NCI-H128 (cell line): ENCODE measurements at regions not wholly inside any gene's neighbourhood (a gene's known extent, or its start where the extent isn't known, plus 50 kb on each side); places are given as distances from the start of the nearest gene placed in this dataset.
"Not testable (repeated sequence)": the region's sequence is repeated elsewhere in the genome, so short reads cannot be mapped to it uniquely, and the experiment has no call there.

Source experiments
- DNase-seq: peaks from one replicate; lab custom pipeline; 2025; ENCODE audit not compliant: unreplicated experiment; lab: John Stamatoyannopoulos, UW

GRCh38 chr6:49370518-49370917, 92.5 kb downstream of the MMUT start:
- DNase-seq, result no peak

GRCh38 chr6:49366539-49366938, 96.5 kb downstream of the MMUT start:
- no peak for DNase-seq

- DNase-seq, result no peak
These were observed 114.5 kb downstream of the MMUT start for GRCh38 chr6:49348561-49348960.

DNA sequence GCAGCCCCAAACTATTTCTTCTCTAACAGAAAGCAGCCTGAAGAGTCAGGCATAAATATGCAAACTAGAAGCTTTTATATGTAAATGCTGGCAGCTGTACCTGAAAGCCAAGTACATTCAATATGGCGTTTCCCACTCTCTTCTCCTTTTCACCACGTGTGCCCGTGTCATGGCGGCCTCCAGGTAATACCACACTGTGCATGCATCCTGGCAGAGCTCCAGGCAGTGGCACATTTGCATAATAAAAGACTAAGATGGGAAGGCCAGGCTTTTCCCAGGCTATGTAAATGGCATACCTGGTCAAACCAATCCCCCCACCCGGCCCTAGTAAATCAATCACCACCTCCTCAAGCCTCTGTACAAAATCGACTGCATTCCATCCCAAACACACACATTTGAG, 120.6 kb downstream of the MMUT start:
- DNase-seq, result no peak

GRCh38 chr6:49341869-49342268, 121.2 kb downstream of the MMUT start:
- no peak for DNase-seq

GRCh38 chr6:49339096-49339495, 124.0 kb downstream of the MMUT start:
- no peak for DNase-seq

- no peak for DNase-seq
These were observed 126.4 kb downstream of the MMUT start for GRCh38 chr6:49336514-49337131.

- DNase-seq, result no peak
These were observed 129.5 kb downstream of the MMUT start for GRCh38 chr6:49333345-49334125.

DNA sequence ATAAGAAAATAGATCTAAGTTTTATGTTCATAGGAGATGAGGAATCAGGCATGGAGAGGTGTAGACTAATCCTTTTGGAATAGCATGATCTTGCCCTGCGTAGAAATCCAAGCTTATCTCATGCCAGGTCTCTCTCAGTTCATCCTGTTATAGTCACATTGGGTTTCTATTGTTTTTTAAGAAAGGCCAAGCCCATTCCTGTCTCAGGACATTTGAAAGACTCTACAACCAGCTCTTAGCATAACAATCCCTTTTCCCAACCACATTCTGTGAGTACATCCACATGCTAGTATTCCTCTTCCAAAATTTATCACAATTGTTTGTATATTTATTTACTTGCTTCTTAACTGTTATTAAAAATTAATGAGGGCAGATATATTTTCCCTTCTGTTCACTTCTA, 130.3 kb downstream of the MMUT start:
- no peak for DNase-seq

DNA sequence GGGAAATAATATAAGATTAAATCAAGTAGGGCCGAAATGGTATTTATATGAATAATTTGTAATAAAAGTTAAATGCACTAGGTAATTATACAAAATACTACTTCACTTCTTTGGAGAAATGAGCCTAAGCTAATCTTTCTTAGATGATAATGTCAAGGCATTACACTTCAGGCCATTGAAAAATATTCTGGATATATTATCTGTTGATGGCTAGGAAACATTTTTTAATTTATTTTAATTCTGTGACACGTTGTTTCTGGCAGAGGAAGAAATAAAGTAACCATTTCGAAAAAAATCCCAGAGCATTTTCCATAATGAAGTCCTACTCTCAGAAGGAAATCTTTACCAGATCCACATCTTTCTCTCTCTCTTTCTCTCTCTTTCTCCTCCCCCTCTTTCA, 133.9 kb downstream of the MMUT start:
- no peak for DNase-seq

GRCh38 chr6:49328051-49328744, 134.9 kb downstream of the MMUT start:
- no peak for DNase-seq

GRCh38 chr6:49327571-49327970, 135.5 kb downstream of the MMUT start:
- DNase-seq, result no peak

- DNase-seq, result no peak
These were observed 136.0 kb downstream of the MMUT start for GRCh38 chr6:49327005-49327404.

DNA sequence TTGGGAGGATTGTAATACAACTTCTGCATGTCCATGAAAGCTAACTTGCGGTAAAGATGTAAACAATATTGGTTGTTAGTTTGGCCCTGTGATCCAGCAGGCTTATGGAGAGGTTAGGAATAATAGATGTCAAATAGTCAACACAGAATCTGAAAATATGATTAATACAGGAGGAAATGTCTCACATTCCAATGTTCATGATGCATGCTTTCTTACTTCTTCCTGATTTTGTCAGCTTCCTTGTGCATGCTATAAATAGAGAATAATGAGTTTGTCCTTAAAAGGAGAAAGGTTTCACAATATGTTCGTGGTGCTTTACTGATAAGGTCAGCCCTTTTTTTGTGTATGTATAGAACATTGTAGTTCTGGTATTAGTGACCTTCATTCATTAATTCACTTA, 136.7 kb downstream of the MMUT start:
- no peak for DNase-seq

DNA sequence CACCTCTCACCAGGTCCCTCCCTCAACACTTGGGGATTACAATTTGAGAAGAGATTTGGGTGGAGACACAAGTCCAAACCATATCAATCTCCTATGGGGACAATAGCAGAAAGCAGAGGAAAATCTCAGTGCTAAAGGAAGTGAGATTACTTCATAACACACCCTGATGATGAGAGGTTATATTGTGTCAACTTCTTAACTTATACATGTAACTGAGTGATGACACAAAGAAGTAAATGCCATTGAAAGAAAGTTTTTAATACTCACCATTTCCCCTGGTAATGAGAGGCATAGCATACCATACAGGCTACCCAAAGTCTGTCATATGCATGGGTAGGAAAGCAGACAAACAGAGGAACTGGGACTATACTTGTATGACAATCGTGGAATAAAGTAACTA, 137.2 kb downstream of the MMUT start:
- no peak for DNase-seq

- DNase-seq, result no peak
These were observed 140.2 kb downstream of the MMUT start for GRCh38 chr6:49322861-49323260.

GRCh38 chr6:49321561-49322072, 141.4 kb downstream of the MMUT start:
- DNase-seq, result no peak

DNA sequence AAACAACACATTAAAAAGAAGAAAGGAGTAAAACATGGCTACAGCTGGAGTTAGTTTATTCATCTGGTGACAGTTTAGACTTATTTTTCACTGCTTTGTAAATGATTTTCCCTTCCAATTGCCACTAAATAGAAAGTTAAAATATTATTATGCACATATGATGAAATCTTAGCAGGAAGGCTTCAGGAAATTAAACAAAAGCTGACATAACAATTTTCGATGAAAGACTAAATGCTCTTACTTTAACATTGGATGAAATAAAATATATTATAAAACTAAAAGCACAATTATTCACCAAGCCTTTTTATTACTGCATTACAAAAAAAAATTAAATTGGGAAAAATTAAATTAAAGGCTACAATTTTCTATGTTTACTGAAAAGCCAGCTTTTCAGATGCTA, 158.0 kb downstream of the MMUT start:
- DNase-seq, result no peak

GRCh38 chr6:49304393-49304792, 158.7 kb downstream of the MMUT start:
- not testable (repeated sequence) for DNase-seq

DNA sequence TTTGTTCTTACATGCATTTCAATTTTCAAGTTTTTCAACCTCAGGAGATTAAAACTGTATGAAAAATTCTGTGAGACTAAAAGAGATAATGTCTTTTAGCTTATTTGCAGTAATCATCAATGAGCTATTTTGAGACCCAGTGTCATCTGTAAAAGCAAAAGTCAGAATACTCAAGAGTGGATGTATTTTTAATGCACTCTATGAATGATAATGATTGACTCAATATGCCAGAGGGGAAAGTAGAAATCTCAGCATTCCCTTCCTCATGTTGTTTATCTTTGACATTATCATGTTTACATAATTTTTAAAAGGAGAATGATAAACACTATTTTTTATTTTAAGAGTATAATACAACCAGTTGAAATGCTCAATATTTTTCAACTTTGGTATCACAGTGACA, 162.1 kb downstream of the MMUT start:
- no peak for DNase-seq

- DNase-seq, result no peak
These were observed 162.6 kb downstream of the MMUT start for GRCh38 chr6:49300443-49300842.

GRCh38 chr6:49299279-49299678, 163.8 kb downstream of the MMUT start:
- no peak for DNase-seq
